ENCODE measurements at regions not wholly inside any gene's neighbourhood (a gene's known extent, or its start where the extent isn't known, plus 50 kb on each side); places are given as distances from the start of the nearest gene placed in this dataset.

DNA sequence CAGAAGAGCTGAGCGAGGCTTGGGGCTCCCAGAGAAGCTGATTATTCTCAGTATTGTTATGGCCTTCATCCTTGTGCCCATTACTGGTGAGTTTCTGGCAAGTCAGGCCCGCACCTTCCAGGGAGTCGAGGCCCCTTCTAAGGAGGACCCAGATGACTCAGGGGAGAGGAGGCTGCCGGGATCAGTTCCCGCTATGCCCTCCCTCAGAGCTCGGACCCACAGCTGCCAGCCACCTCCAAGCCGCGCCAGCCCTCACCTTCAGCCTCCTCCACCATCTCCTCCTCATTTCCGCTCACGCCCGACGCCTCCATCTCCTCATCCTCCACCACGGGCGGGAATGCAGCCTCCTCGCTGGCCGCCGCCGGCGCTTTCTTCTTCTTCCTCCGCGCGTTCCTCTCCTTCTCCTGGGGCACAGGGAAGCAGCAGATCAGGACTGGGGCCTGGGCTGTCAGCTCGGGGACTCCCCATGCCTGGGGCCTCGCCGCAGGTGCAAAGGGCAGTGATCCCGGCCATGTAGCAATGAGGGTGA is 83.2 kb downstream of the RFLNA start:
- TF ChIP-seq, protein P1, sequence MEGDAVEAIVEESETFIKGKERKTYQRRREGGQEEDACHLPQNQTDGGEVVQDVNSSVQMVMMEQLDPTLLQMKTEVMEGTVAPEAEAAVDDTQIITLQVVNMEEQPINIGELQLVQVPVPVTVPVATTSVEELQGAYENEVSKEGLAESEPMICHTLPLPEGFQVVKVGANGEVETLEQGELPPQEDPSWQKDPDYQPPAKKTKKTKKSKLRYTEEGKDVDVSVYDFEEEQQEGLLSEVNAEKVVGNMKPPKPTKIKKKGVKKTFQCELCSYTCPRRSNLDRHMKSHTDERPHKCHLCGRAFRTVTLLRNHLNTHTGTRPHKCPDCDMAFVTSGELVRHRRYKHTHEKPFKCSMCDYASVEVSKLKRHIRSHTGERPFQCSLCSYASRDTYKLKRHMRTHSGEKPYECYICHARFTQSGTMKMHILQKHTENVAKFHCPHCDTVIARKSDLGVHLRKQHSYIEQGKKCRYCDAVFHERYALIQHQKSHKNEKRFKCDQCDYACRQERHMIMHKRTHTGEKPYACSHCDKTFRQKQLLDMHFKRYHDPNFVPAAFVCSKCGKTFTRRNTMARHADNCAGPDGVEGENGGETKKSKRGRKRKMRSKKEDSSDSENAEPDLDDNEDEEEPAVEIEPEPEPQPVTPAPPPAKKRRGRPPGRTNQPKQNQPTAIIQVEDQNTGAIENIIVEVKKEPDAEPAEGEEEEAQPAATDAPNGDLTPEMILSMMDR (IDR thresholded peaks at IDR 0.05; ENCODE audit: insufficient read depth, low read length) = no peak
- TF ChIP-seq, protein P2, sequence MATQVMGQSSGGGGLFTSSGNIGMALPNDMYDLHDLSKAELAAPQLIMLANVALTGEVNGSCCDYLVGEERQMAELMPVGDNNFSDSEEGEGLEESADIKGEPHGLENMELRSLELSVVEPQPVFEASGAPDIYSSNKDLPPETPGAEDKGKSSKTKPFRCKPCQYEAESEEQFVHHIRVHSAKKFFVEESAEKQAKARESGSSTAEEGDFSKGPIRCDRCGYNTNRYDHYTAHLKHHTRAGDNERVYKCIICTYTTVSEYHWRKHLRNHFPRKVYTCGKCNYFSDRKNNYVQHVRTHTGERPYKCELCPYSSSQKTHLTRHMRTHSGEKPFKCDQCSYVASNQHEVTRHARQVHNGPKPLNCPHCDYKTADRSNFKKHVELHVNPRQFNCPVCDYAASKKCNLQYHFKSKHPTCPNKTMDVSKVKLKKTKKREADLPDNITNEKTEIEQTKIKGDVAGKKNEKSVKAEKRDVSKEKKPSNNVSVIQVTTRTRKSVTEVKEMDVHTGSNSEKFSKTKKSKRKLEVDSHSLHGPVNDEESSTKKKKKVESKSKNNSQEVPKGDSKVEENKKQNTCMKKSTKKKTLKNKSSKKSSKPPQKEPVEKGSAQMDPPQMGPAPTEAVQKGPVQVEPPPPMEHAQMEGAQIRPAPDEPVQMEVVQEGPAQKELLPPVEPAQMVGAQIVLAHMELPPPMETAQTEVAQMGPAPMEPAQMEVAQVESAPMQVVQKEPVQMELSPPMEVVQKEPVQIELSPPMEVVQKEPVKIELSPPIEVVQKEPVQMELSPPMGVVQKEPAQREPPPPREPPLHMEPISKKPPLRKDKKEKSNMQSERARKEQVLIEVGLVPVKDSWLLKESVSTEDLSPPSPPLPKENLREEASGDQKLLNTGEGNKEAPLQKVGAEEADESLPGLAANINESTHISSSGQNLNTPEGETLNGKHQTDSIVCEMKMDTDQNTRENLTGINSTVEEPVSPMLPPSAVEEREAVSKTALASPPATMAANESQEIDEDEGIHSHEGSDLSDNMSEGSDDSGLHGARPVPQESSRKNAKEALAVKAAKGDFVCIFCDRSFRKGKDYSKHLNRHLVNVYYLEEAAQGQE (IDR thresholded peaks at IDR 0.05; ENCODE audit: insufficient replicate concordance, low read depth) = no peak

Data from HL-60 (cell line).